ENCODE measurements at regions not wholly inside any gene's neighbourhood (a gene's known extent, or its start where the extent isn't known, plus 50 kb on each side); places are given as distances from the start of the nearest gene placed in this dataset.

GRCh38 chr3:105979961-105980360, 111.1 kb upstream of the CBLB start:
- no peak for TF ChIP-seq POLR2AphosphoS5 (IDR thresholded peaks at IDR 0.05; ENCODE audit: low read depth, low read length)
- TF ChIP-seq POLR2A (IDR thresholded peaks at IDR 0.05; ENCODE audit: low read depth, low read length) = no peak
- no peak for TF ChIP-seq TAF1 (IDR thresholded peaks at IDR 0.05; ENCODE audit: borderline replicate concordance, low read depth, low read length)

Data from GM12892 (cell line).